GM18499 (cell line): ENCODE measurements at regions not wholly inside any gene's neighbourhood (a gene's known extent, or its start where the extent isn't known, plus 50 kb on each side); places are given as distances from the start of the nearest gene placed in this dataset.
"Not testable (repeated sequence)": the region's sequence is repeated elsewhere in the genome, so short reads cannot be mapped to it uniquely, and the experiment has no call there.

Source experiments
- ATAC-seq: cut with Tn5 transposase; IDR thresholded peaks from one replicate; pipeline ENCODE4 v1.9.1; 2021; ENCODE audit warnings: moderate number of reproducible peaks; ENCODE audit not compliant: insufficient read depth, unreplicated experiment

DNA sequence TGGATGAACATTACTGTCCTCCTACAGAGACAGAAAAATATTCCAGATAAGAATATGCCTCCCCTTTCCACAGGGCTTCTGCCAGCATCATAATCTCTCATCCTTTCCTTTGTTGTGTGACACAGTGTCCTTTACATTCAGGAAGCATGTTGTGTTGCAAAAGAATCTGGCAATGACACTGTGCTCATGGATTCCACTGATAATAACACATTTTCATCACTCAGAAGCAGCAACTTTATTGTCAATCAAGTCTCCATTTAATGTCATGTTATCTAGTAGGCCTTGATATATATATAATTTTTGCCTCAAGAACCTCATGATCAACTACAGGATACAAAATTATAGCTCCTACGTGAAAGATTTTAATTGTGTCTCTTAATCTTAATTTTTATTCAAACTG is 833.9 kb downstream of the FSTL5 start:
- ATAC-seq, result no peak

DNA sequence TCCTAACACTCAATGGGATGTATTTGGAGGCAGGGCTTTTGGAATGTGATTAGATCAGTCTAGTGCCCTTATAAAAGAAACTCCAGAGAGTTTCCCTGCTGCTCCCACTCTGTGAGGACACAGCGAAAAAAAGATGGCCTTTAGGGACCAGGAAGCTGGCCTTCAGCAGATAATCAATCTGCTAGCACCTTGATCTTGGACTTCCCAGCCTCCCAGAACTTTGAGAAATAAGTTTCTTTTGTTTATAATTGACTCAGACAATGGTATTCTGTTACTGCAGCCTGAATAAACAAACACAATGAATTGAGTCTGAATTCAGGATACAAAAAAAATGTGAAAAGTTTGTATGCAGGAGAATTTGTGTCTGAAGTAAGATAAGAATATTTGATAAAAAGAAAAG is 842.1 kb downstream of the FSTL5 start:
- ATAC-seq, result no peak

DNA sequence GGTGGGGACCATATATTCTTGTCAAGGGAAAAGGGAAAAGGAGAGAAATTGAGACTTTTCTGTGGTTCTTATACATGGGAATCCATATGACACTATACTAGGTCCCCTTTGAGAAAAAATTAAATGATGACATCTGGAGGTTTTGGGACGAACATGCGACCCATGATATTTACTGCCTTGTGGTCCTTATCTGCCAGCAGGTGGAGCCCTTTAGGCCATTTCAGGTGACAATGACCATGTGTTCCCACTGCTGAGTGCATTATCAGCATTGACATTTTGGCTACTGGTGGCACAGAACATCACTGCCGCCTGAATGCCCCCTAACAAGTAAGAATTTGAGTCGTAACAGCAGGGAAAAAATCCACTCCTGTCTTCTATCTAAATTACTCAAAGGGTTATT is 843.4 kb downstream of the FSTL5 start:
- no peak for ATAC-seq

DNA sequence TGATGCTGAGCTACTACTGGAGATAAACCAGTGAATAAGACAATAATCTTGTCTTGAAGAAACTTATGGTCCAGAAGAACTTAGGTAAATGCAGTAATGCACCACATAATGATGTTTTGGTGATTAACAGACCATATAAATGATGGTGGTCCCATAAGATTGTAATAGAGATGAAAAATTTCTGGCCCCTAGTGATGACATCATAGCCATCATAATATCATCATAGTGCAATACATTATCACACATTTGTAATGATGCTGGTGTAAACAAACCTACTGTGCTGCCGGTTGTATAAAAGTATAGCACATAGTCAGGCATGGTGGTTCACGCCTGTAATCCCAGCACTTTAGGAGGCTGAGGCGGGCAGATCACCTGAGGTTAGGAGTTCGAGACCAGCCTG is 846.8 kb downstream of the FSTL5 start:
- ATAC-seq, result no peak

DNA sequence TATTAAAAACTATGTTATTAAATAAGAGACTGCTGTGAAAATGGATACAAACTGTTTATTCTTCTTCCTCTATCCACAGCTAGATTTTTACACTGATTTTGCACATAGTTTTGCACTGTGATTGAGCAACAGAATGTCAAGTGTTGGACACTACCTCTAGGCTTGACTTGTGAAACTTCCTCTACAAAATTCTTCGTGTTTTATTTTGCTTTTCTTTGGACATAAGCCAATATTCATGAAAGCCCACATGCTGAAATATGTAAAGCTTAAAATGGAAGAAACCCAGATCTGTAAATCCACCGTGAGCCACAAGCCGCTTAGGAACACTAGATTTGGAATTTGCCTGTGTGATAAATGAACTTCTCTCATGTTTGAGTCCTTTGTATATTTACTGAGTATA is 849.4 kb downstream of the FSTL5 start:
- no peak for ATAC-seq

DNA sequence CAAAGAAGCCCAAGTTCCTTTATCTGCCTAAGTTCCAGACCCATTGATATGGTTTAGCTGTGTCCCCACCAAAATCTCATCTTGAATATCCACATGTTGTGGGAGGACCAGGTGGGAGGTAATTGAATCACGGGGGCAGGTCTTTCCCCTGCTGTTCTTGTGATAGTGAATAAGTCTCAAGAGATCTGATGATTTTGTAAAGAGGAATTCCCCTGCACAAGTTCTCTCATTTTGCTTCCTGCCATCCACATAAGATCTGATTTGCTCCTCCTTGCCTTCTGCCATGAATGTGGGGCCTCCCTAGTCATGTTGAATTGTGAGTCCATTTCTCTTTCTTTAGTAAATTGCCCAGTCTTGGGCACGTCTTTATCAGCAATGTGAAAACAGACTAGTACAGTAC is 860.2 kb downstream of the FSTL5 start:
- no peak for ATAC-seq

DNA sequence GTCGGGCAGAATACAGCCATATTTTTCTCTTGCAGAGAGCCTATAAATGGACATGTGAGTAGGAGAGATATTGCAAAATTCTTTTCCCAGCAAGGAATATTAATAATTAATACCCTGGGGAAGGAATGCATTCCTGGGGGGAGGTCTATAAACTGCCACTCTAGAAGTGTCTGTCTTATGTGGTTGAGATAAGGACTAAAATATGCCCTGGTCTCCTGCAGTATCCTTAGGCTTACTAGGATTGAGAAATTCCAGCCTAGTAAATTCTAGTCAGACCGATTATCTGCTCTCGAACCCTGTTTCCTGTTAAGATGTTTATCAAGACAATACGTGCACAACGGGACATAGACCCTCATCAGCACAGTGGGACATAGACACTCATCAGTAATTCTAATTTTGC is 872.6 kb downstream of the FSTL5 start:
- no peak for ATAC-seq

DNA sequence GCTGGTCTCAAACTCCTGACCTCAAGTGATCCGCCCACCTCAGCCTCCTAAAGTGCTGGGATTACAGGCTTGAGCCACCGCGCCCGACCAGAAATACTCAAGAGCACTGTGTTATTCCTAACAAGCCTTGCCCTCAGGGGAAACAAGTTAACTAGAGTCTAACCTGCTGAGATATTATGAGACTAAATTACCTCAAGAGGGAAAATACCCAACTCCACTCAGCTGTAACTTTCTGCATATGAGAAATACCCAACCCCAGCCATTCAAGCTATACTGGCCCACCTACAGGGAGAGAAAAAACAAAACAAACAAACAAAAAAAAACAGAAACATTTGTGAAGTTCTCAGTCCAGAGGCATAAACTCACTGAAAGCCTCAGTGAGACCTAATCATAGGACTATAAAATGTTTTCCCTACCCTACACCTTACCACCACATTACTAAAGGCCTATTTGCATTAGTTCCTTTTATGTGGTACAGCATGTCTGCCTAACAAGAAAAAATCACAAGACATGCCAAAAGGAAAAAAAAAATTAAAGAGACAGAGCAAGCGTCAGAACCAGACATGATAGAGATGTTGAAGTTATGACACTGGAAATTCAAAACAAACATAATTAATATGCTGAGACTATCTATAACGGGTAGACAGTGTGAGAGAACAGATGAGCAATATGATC is 876.0 kb downstream of the FSTL5 start:
- no peak for ATAC-seq

DNA sequence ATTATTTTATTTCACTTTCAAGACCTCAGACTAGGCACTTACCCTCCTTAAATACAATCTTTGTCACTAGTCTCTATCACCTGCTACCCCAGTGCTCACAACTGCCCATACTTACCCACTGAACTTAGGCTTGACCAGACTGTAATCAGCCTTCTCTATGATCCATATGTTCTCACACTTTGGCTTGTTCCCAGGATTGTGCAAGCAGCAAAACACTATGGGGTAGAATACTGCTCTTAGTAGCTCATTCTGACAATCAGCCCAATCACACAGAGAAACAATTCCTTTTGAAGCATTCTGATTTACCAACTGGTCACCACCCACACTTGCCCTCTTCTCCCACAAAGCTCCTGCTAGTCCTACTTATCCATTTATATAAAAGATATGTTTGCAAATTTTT is 878.3 kb downstream of the FSTL5 start:
- ATAC-seq, result no peak

DNA sequence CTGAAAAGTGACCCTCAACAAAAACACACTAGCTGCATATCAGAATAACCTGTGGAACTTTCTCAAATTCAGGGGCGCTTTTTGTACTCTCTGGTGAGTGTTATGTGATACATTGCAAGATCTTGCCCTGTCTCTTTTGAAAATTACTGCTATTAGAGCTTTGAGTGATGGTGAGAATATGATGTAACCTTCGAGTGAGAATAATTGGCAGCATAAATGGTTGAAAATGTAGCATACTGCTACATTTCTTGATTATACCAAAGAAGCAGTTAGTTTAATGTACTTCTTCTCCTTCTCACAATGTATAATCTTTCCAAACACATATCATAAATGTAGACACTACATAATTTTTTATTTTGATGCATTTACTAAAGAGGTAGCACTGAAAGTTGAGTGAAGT is 882.9 kb downstream of the FSTL5 start:
- no peak for ATAC-seq

DNA sequence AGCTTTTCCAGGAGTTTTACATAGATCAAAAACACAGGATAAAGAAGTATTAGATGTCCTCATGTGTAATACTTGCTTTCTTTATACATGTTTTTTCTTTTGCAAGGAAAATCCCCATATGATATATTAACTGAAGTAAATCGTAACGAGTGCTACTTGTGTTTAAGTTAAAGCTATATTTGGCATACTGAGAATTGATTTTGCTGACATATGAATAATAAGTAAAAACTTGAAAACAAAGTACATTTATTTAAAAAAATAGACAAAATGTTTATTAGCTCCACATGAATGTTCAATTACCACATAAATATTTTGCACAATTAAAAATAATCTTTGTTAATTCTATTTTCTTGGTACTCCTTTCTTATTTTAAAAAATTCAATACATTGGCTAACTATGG is 884.7 kb downstream of the FSTL5 start:
- ATAC-seq, result no peak

DNA sequence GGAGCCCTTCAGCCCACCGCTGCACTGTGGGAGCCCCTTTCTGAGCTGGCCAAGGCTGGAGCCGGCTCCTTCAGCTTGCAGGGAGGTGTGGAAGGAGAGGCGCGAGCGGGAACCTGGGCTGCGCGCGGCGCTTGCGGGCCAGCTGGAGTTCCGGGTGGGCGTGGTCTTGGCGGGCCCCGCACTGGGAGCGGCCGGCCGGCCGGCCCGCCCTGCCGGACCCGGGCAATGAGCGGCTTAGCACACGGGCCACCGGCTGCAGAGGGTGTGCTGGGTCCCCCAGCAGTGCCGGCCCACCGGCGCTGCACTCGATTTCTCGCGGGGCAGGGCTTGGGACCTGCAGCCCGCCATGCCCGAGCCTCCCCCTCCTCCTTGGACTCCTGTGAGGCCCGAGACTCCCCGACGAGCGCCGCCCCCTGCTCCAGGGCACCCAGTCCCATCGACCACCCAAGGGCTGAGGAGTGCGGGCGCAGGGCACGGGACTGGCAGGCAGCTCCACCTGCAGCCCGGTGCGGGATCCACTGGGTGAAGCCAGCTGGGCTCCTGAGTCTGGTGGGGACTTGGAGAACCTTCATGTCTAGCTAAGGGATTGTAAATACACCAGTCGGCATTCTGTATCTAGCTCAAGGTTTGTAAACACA is 886.5 kb downstream of the FSTL5 start:
- not testable (repeated sequence) for ATAC-seq

DNA sequence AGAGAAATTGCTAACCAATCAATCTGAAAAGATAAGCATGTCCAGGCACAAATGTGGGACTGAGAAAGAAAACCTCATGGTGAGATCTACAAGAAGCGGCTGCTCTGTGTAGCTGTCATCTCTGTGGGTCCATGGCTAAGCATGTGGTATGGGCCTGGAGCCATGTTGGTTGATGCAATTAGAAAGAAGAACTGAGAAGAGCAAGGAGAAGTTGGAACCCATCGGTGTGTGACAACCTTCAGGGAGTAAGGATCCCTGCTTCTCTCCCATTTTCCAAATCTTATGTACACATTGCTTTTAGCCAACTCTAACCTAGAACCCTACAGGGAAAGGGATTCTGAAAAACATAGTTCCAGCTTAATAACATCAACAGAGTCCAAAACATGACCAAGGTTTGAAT is 890.2 kb downstream of the FSTL5 start:
- ATAC-seq, result no peak

DNA sequence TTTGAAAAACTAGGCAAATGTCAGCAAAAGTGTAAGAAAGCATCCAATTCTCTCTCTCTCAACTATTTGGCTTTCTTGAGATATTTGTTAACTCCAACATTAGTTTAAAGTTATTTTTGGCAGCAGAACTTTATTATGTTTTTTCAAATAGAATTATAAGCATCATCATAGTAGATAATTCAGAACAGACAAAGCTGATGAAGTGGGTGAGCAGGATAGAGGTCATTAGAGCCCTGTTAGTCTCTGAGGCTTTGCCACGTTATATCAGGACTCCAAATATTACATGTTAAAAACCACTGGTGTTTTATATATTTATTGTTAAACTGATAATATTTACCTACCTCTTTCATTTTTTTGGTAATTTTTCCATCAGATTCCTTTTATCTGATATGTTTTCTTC is 903.0 kb downstream of the FSTL5 start:
- no peak for ATAC-seq

DNA sequence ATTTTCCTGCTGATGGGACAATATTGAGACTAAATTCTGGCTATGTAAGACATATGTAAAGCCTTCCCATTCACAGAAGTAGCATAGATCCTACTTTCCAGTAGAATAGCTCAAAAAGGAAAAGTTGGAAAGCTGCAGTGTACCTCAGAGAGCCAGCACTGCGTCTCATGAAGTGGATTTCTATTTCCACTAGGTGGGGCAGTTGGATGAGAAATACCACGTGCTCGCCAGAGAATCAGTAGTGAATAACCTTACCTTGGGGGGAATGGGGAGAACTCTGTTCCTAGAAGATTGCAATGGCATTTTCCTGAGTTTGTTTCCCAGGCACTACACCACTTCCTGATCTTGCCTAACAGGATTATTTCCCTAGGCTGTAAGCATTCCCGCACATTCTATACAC is 907.1 kb downstream of the FSTL5 start:
- no peak for ATAC-seq

DNA sequence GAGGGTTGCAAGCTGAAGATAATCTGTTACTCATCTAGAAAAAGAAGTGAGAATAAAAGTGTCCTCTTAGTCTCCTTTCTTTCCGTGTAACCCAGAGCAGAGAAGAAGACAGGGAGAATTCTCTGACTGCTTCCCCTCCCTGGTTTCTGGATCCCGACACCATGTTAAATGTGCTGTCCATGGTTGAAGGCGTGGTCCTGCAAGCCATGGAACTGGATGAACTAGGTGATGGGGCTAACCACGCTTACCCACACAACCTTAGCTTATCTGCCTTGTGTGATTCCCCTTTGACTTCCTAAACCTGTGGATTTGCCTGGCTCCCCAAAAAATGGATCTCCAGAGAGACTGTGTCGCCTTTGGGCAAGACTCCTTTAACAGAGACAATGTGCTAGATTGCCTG is 907.6 kb downstream of the FSTL5 start:
- no peak for ATAC-seq

DNA sequence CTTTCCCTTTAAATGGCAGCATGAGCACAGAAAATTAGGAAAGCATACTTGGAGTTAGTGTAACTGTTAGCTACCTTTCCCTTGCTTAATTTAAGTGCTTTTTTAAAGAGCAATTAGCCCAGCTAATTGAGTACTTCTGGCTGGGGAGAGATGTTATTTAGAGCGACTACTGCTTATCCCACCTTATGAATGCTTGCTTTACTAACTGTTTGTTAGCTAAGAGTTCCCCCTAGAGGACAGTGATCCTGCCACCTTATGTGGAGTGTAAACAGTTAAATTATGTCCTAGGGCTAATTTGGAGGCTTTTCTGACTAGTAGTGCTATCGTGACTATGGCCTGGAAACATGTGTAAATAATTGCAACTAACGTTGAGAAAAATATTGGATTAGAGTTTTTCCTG is 909.4 kb downstream of the FSTL5 start:
- ATAC-seq, result no peak

DNA sequence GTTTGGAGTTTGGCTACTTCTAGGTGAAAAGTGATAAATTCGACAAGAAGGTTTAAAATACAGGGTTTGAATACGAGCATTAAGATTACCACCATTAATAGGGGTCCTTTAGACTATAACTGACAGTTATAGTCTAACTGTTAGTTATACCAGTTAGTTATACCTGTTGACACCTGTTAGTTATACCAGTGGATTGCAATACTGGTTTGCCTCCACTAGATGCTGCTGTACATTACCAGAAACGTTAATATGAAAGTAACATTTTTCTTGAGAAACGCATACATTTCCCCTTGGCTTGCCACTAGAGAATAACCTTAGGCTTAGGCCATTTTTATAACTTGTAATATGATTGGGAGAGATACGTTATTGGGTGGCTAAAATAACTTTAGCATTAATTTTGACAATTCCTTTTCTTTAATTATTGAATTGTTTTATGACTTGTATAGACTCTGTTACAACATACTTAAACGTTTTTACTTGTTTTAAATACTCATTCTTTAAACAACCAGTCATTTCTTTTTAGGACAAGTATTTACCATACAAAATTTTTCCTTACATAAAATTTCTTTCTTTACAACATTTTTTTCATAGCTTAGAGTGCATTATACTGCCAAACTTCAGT is 911.2 kb downstream of the FSTL5 start:
- peak; percentile 77 for ATAC-seq

DNA sequence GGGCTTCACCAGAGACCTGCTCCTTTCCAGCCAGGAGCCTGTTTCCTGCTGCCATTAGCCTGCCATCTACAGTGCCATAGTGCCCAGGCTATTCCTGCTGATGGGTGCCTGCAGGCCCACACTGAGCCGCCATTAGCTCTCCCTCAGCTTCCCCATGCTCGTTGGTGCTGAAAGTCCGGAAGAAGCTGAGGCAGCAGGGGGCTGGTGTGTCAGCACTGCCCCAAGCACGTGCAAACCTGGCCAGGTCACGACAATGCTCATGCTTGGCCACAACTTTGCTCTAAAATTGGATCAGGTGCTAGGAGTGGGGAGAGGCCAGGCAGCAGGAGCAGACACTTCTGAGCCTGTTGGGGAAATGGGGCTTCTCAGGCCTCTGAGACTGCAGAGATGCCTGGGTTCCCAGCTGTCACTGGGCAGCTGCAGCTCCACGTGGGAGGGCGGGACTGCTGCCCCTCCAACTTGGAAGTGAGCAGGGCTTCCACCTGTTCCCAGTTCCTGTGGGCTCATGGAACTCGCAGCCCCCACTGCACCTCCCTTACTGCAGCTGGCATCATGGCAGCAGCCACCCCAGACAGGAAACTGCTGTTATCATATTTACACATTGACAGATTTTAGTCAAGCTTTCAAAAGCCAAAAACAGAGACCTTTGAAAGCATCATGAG is 913.9 kb downstream of the FSTL5 start:
- no peak for ATAC-seq

DNA sequence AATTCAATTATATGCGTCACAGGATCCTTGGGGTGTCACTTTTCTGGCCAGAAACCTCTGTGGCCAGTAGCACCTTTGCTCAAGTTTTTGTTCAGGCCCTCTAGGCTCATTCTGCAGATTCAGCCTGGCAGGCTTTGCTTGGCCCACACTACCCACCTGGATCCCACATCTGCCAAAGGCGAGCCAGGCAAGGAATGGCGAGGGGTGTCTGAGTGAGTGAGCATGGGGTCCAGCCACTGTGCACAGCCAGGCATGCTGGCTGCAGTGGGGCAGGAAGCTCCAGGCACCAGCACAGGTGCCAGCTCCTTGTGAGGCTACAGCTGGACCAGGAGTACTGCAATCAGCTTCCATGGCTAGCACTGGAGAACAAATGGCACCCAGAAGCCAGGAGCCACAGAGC is 914.9 kb downstream of the FSTL5 start:
- ATAC-seq, result no peak

DNA sequence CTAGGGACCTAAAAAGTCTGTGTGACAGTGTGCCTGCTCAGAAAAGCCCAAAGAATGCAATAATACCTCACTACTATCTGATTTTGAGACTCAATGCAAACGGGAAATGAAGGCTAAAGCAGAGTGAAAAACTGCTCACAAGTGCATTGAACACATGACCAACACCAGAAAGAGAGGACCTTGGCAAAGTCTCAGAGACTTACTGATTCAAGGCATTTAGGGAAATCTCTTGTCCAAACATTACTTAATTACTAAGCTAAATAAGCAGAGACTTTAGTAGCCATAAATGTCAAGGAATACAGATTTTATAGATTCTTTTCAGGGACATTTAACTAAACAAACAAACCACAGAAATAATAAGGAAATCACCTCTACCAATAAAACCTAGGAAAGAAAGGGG is 916.0 kb downstream of the FSTL5 start:
- ATAC-seq, result no peak
